ENCODE measurements at regions not wholly inside any gene's neighbourhood (a gene's known extent, or its start where the extent isn't known, plus 50 kb on each side); places are given as distances from the start of the nearest gene placed in this dataset.
"Not testable (repeated sequence)": the region's sequence is repeated elsewhere in the genome, so short reads cannot be mapped to it uniquely, and the experiment has no call there.

GRCh38 chr7:76944603-76945002 is 87.6 kb downstream of the SPDYE17 start:
- TF ChIP-seq CTCF, POLR2A (IDR thresholded peaks at IDR 0.05): not testable (repeated sequence)

Data from heart left ventricle (tissue), 13 donors.